Chondrocyte (in vitro differentiated cells): ENCODE measurements at regions not wholly inside any gene's neighbourhood (a gene's known extent, or its start where the extent isn't known, plus 50 kb on each side); places are given as distances from the start of the nearest gene placed in this dataset.

ENCODE experiments used
- DNase-seq: peaks from one replicate; pipeline ENCODE4 v3.0.0; 2021; ENCODE audit warnings: mixed read lengths, low spot score
- H3K27ac Mint-ChIP-seq: one replicate; pipeline ENCODE4 v1.8.0; 2021; ENCODE audit warnings: mild to moderate bottlenecking, moderate library complexity, mixed read lengths; ENCODE audit not compliant: unreplicated experiment
- H3K27me3 Mint-ChIP-seq: 2 replicates; pipeline ENCODE4 v1.8.0; 2021; ENCODE audit warnings: low read depth, mixed read lengths
- H3K36me3 Mint-ChIP-seq: 2 replicates; pipeline ENCODE4 v1.8.0; 2021; ENCODE audit warnings: low read depth, mixed read lengths
- H3K4me1 Mint-ChIP-seq: 2 replicates; pipeline ENCODE4 v1.8.0; 2021; ENCODE audit warnings: low read depth, mild to moderate bottlenecking, mixed read lengths
- H3K4me3 Mint-ChIP-seq: one replicate; pipeline ENCODE4 v1.8.0; 2021; ENCODE audit warnings: mild to moderate bottlenecking, moderate library complexity, mixed read lengths; ENCODE audit not compliant: unreplicated experiment
- H3K9me3 Mint-ChIP-seq: 2 replicates; pipeline ENCODE4 v1.8.0; 2021; ENCODE audit warnings: low read depth, mixed read lengths
- CTCF ChIP-seq: fragments of 200-600 bp; sonication (generic); IDR thresholded peaks from 2 replicates; pipeline ENCODE4 v1.5.0; 2021; ENCODE audit warnings: antibody characterized with exemption, mild to moderate bottlenecking, moderate library complexity

GRCh38 chr2:67645280-67646138 lies 248.4 kb downstream of the ETAA1 start:
- Mint-ChIP-seq H3K9me3 (no peaks in the 10 kb centered on the region), H3K4me1 (peaks cover 17% of the 10 kb centered on the region), H3K36me3 (no peaks in the 10 kb centered on the region), H3K27ac (no peak overlapping the region), H3K27me3 (peaks cover 14% of the 10 kb centered on the region), H3K4me3 (no peak overlapping the region)
- TF ChIP-seq CTCF: no peak
- DNase-seq: no peak

- Mint-ChIP-seq H3K9me3 (no peaks in the 10 kb centered on the region), H3K36me3 (no peaks in the 10 kb centered on the region), H3K4me3 (no peak overlapping the region), H3K27ac (no peak overlapping the region), H3K27me3 (peaks cover 6% of the 10 kb centered on the region), H3K4me1 (peaks cover 30% of the 10 kb centered on the region)
- no peak for TF ChIP-seq CTCF
- no peak for DNase-seq
Observed at GRCh38 chr2:67646714-67647333, 249.7 kb downstream of the ETAA1 start.

GRCh38 chr2:67649331-67650261 lies 252.5 kb downstream of the ETAA1 start:
- TF ChIP-seq CTCF: no peak
- Mint-ChIP-seq H3K4me3 (no peak overlapping the region), H3K4me1 (peaks cover 30% of the 10 kb centered on the region), H3K36me3 (no peaks in the 10 kb centered on the region), H3K9me3 (peaks cover 6% of the 10 kb centered on the region), H3K27ac (no peak overlapping the region), H3K27me3 (no peaks in the 10 kb centered on the region)
- no peak for DNase-seq

- H3K4me3 Mint-ChIP-seq: peak overlapping the region; percentile 43
- no peaks in the 10 kb centered on the region for H3K36me3 Mint-ChIP-seq
- no peak for DNase-seq
- H3K27ac Mint-ChIP-seq: peak overlapping the region; percentile 42
- H3K4me1 Mint-ChIP-seq: peaks cover 30% of the 10 kb centered on the region
- peak; percentile 83 for TF ChIP-seq CTCF
- peaks cover 9% of the 10 kb centered on the region for H3K9me3 Mint-ChIP-seq
- H3K27me3 Mint-ChIP-seq: no peaks in the 10 kb centered on the region
Observed at GRCh38 chr2:67650291-67651133, 253.4 kb downstream of the ETAA1 start.
